ENCODE measurements at regions not wholly inside any gene's neighbourhood (a gene's known extent, or its start where the extent isn't known, plus 50 kb on each side); places are given as distances from the start of the nearest gene placed in this dataset.

GRCh38 chr6:144797881-144798589 is 512.9 kb downstream of the UTRN start:
- no peak for DNase-seq (ENCODE audit: extremely low read depth in 1 of 2, low read depth in 1 of 2)

GRCh38 chr6:144804246-144804790 is 519.2 kb downstream of the UTRN start:
- no peak for DNase-seq (ENCODE audit: extremely low read depth in 1 of 2, low read depth in 1 of 2)

- no peak for DNase-seq (ENCODE audit: extremely low read depth in 1 of 2, low read depth in 1 of 2)
These were observed 519.9 kb downstream of the UTRN start for GRCh38 chr6:144805049-144805448.

GRCh38 chr6:144806222-144806621 is 521.1 kb downstream of the UTRN start:
- no peak for DNase-seq (ENCODE audit: extremely low read depth in 1 of 2, low read depth in 1 of 2)

- DNase-seq (ENCODE audit: extremely low read depth in 1 of 2, low read depth in 1 of 2) = no peak
These were observed 524.0 kb downstream of the UTRN start for GRCh38 chr6:144809120-144809519.

GRCh38 chr6:144809969-144810368 is 524.8 kb downstream of the UTRN start:
- DNase-seq (ENCODE audit: extremely low read depth in 1 of 2, low read depth in 1 of 2) = no peak

GRCh38 chr6:144811140-144811539 is 526.0 kb downstream of the UTRN start:
- DNase-seq (ENCODE audit: extremely low read depth in 1 of 2, low read depth in 1 of 2) = no peak

GRCh38 chr6:144816936-144817335 is 531.8 kb downstream of the UTRN start:
- no peak for DNase-seq (ENCODE audit: extremely low read depth in 1 of 2, low read depth in 1 of 2)

- DNase-seq (ENCODE audit: extremely low read depth in 1 of 2, low read depth in 1 of 2) = no peak
These were observed 535.1 kb downstream of the UTRN start for GRCh38 chr6:144820270-144820669.

- DNase-seq (ENCODE audit: extremely low read depth in 1 of 2, low read depth in 1 of 2) = no peak
These were observed 538.0 kb downstream of the UTRN start for GRCh38 chr6:144823131-144823530.

GRCh38 chr6:144824018-144824417 is 538.9 kb downstream of the UTRN start:
- no peak for DNase-seq (ENCODE audit: extremely low read depth in 1 of 2, low read depth in 1 of 2)

GRCh38 chr6:144834426-144835038 is 549.4 kb downstream of the UTRN start:
- no peak for DNase-seq (ENCODE audit: extremely low read depth in 1 of 2, low read depth in 1 of 2)

- no peak for DNase-seq (ENCODE audit: extremely low read depth in 1 of 2, low read depth in 1 of 2)
These were observed 550.3 kb downstream of the UTRN start for GRCh38 chr6:144835322-144835973.

GRCh38 chr6:144840619-144841018 is 555.5 kb downstream of the UTRN start:
- DNase-seq (ENCODE audit: extremely low read depth in 1 of 2, low read depth in 1 of 2) = no peak

GRCh38 chr6:144843701-144844100 is 558.6 kb downstream of the UTRN start:
- DNase-seq (ENCODE audit: extremely low read depth in 1 of 2, low read depth in 1 of 2) = no peak

GRCh38 chr6:144844596-144844995 is 559.5 kb downstream of the UTRN start:
- no peak for DNase-seq (ENCODE audit: extremely low read depth in 1 of 2, low read depth in 1 of 2)

- no peak for DNase-seq (ENCODE audit: extremely low read depth in 1 of 2, low read depth in 1 of 2)
These were observed 560.1 kb downstream of the UTRN start for GRCh38 chr6:144845186-144845585.

GRCh38 chr6:144847916-144848315 is 562.8 kb downstream of the UTRN start:
- no peak for DNase-seq (ENCODE audit: extremely low read depth in 1 of 2, low read depth in 1 of 2)

- no peak for DNase-seq (ENCODE audit: extremely low read depth in 1 of 2, low read depth in 1 of 2)
These were observed 564.8 kb downstream of the UTRN start for GRCh38 chr6:144849920-144850319.

- DNase-seq (ENCODE audit: extremely low read depth in 1 of 2, low read depth in 1 of 2) = no peak
These were observed 568.5 kb downstream of the UTRN start for GRCh38 chr6:144853603-144854002.

GRCh38 chr6:144854654-144855053 is 569.5 kb downstream of the UTRN start:
- no peak for DNase-seq (ENCODE audit: extremely low read depth in 1 of 2, low read depth in 1 of 2)

GRCh38 chr6:144855375-144855774 is 570.2 kb downstream of the UTRN start:
- no peak for DNase-seq (ENCODE audit: extremely low read depth in 1 of 2, low read depth in 1 of 2)

Data from activated CD8-positive, alpha-beta memory T cell treated with anti-CD3 and anti-CD28 coated beads for 1 hour (primary cell).